Osteoblast (primary cell): ENCODE measurements at regions not wholly inside any gene's neighbourhood (a gene's known extent, or its start where the extent isn't known, plus 50 kb on each side); places are given as distances from the start of the nearest gene placed in this dataset.

Experiments used
- DNase-seq: peaks from one replicate; pipeline ENCODE4 v3.0.0; 2011; ENCODE audit warnings: low spot score, mixed read lengths; ENCODE audit not compliant: insufficient read length; ENCODE audit errors: missing footprints
- H2AFZ ChIP-seq: 2 replicates; pipeline ENCODE4 v1.6.0; 2011; ENCODE audit warnings: mild to moderate bottlenecking, low read length
- H3K27ac ChIP-seq: 2 replicates; pipeline ENCODE4 v1.5.1; 2011; ENCODE audit warnings: mild to moderate bottlenecking, low read depth, low read length, moderate library complexity
- H3K27me3 ChIP-seq: 2 replicates; pipeline ENCODE4 v1.6.0; 2012; ENCODE audit warnings: mild to moderate bottlenecking, control low read depth, inconsistent platforms, low read length, moderate library complexity; ENCODE audit not compliant: insufficient read depth
- H3K36me3 ChIP-seq: 2 replicates; pipeline ENCODE4 v1.5.1; 2011; ENCODE audit warnings: mild to moderate bottlenecking, low read length, control low read depth, moderate library complexity; ENCODE audit not compliant: insufficient read depth
- H3K4me1 ChIP-seq: 2 replicates; pipeline ENCODE4 v1.5.1; 2011; ENCODE audit warnings: mild to moderate bottlenecking, low read length, control low read depth, moderate library complexity; ENCODE audit not compliant: insufficient read depth
- H3K4me2 ChIP-seq: 2 replicates; pipeline ENCODE4 v1.6.0; 2011; ENCODE audit warnings: mild to moderate bottlenecking, low read length; ENCODE audit not compliant: insufficient read depth
- H3K4me3 ChIP-seq: fragments of 200-600 bp; sonication (generic); 3 replicates; pipeline ENCODE4 v1.5.1; 2012; ENCODE audit warnings: mild to moderate bottlenecking, low read length, inconsistent platforms; ENCODE audit not compliant: insufficient read depth
- H3K79me2 ChIP-seq: 2 replicates; pipeline ENCODE4 v1.6.0; 2012; ENCODE audit warnings: mild to moderate bottlenecking, low read length, control low read depth, inconsistent platforms; ENCODE audit not compliant: insufficient read depth
- H3K9me3 ChIP-seq: 2 replicates; pipeline ENCODE4 v1.5.1; 2011; ENCODE audit warnings: low read depth, low read length, control low read depth
- H4K20me1 ChIP-seq: 2 replicates; pipeline ENCODE4 v1.6.0; 2012; ENCODE audit warnings: mild to moderate bottlenecking, low read length, control low read depth; ENCODE audit not compliant: insufficient read depth
- TF ChIP-seq, protein P1 (sequence below): IDR thresholded peaks from 2 replicates; pipeline ENCODE4 v1.5.1; 2011; ENCODE audit warnings: mild to moderate bottlenecking, low read depth, low read length, moderate library complexity; ENCODE audit errors: extremely low read depth

DNA sequence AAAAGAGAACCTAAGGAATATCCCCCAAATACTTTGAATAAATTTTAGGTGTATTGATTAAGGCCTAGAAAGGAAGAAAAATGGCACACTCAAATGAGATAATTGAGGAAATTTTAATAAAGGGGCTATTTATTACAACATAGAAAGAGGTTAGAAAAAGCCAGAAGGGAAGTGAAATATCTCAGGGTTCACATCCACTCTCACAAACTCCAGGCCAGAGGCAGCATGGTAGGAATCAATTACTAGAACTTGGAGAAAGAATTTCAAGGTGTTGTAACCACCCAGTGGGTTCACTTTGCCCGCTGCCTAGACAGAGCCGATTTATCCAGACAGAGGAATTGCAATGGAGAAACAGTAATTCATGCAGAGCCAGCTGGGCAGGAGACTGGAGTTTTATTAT, 617.5 kb upstream of the ACVR2A start:
- no peak overlapping the region for H3K4me3 ChIP-seq
- no peak overlapping the region for H3K27ac ChIP-seq
- no peaks in the 10 kb centered on the region for H3K4me1 ChIP-seq
- H3K79me2 ChIP-seq, result no peaks in the 10 kb centered on the region
- H4K20me1 ChIP-seq, result no peaks in the 10 kb centered on the region
- no peaks in the 10 kb centered on the region for H3K27me3 ChIP-seq
- TF ChIP-seq, protein P1, sequence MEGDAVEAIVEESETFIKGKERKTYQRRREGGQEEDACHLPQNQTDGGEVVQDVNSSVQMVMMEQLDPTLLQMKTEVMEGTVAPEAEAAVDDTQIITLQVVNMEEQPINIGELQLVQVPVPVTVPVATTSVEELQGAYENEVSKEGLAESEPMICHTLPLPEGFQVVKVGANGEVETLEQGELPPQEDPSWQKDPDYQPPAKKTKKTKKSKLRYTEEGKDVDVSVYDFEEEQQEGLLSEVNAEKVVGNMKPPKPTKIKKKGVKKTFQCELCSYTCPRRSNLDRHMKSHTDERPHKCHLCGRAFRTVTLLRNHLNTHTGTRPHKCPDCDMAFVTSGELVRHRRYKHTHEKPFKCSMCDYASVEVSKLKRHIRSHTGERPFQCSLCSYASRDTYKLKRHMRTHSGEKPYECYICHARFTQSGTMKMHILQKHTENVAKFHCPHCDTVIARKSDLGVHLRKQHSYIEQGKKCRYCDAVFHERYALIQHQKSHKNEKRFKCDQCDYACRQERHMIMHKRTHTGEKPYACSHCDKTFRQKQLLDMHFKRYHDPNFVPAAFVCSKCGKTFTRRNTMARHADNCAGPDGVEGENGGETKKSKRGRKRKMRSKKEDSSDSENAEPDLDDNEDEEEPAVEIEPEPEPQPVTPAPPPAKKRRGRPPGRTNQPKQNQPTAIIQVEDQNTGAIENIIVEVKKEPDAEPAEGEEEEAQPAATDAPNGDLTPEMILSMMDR, result no peak
- no peak for DNase-seq
- no peaks in the 10 kb centered on the region for H3K9me3 ChIP-seq
- H2AFZ ChIP-seq, result no peak overlapping the region
- H3K36me3 ChIP-seq, result no peaks in the 10 kb centered on the region
- no peak overlapping the region for H3K4me2 ChIP-seq

DNA sequence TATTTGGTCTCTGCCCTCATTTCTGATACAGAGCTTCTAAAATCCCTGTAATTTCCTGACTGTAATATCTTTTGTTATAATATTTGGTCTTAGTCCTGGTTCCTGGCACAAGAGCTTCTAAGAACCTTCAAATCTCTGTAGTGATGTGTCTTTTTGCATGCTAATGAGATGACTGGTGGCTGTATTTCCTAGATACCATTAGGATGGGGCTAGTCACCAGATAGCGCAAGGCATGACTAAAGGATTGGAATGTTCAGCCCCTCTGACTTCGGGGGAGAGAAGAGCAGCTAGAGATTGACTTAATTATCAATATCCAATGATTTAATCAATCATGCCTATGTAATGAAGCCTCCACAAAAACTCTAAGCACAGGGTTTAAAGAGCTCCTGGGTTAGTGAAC, 620.8 kb upstream of the ACVR2A start:
- Histone ChIP-seq H3K79me2 (no peaks in the 10 kb centered on the region), H3K4me3 (no peak overlapping the region), H3K27me3 (no peaks in the 10 kb centered on the region), H3K9me3 (no peaks in the 10 kb centered on the region), H3K4me2 (no peak overlapping the region), H2AFZ (no peak overlapping the region), H3K4me1 (no peaks in the 10 kb centered on the region), H3K36me3 (no peaks in the 10 kb centered on the region), H3K27ac (no peak overlapping the region), H4K20me1 (no peaks in the 10 kb centered on the region)
- peak; percentile 14 for DNase-seq
- TF ChIP-seq, protein P1, result no peak

DNA sequence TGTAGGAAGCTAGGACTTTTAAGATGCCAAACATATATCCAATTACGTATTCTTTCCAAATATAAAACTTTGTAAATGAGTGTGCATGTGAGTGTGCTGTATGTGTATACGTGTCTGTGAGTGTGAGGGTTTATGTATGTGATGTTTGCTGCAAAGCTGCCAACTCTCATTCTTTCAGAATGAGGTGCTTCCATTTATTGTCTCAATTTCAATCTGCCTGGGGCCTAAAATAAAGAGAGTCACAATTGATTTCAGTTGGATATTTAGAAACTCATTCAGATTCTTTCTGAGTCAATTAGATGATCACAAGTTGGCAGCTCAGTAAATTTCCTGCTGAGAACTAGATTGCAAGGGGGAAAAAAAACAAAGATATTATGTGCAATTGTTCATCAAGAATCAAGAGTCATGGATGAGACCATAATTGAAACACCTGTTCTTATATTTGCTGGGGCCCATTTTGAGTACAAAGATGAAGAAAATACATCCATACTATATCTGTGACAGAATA, 621.2 kb upstream of the ACVR2A start:
- no peak for DNase-seq
- H3K4me2 ChIP-seq, result no peak overlapping the region
- no peaks in the 10 kb centered on the region for H3K36me3 ChIP-seq
- no peaks in the 10 kb centered on the region for H3K9me3 ChIP-seq
- no peaks in the 10 kb centered on the region for H3K27me3 ChIP-seq
- TF ChIP-seq, protein P1, result no peak
- H3K27ac ChIP-seq, result no peak overlapping the region
- no peak overlapping the region for H2AFZ ChIP-seq
- H3K79me2 ChIP-seq, result no peaks in the 10 kb centered on the region
- no peak overlapping the region for H3K4me3 ChIP-seq
- H3K4me1 ChIP-seq, result no peaks in the 10 kb centered on the region
- no peaks in the 10 kb centered on the region for H4K20me1 ChIP-seq

DNA sequence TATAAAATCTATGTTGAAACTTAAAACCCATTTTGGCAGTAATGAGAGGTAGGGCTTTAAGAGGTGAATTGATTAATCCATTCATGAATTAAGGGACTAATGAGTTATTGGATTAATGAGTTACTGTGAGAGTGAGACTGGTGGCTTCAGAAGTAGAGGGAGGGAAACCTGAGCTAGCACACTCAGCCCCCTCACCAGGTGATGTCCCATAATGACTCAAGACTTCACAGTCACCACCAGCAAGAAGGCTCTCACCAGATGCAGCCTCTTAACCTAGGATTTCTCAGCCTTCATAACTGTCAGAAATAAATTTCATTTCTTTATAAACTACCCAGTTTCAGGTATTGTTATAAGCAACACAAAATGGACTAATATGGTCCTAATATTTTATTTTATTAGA, 621.7 kb upstream of the ACVR2A start:
- H3K9me3 ChIP-seq, result no peaks in the 10 kb centered on the region
- no peaks in the 10 kb centered on the region for H3K79me2 ChIP-seq
- no peaks in the 10 kb centered on the region for H3K27me3 ChIP-seq
- no peaks in the 10 kb centered on the region for H3K36me3 ChIP-seq
- DNase-seq, result no peak
- TF ChIP-seq, protein P1, result no peak
- H3K4me3 ChIP-seq, result no peak overlapping the region
- no peaks in the 10 kb centered on the region for H3K4me1 ChIP-seq
- no peak overlapping the region for H3K4me2 ChIP-seq
- no peaks in the 10 kb centered on the region for H4K20me1 ChIP-seq
- H2AFZ ChIP-seq, result no peak overlapping the region
- H3K27ac ChIP-seq, result no peak overlapping the region
